Uterus (tissue), 2 donors: ENCODE measurements at regions not wholly inside any gene's neighbourhood (a gene's known extent, or its start where the extent isn't known, plus 50 kb on each side); places are given as distances from the start of the nearest gene placed in this dataset.

Experiments used
- POLR2A ChIP-seq, 2 donors: fragments of 450-650 bp; IDR thresholded peaks; one replicate each; pipeline ENCODE4 v1.6.1; 2016; ENCODE audit warnings: antibody characterized with exemption in 2 of 2, mild to moderate bottlenecking in 1 of 2, moderate library complexity in 1 of 2
- TF ChIP-seq, protein P1 (sequence below), 4 experiments: fragments of 200-600 bp in 2 of 4; fragments of 450-650 bp in 2 of 4; sonication (generic) in 2 of 4; IDR thresholded peaks; one replicate each; pipeline ENCODE4 v1.5.1; 2016 to 2019; ENCODE audit warnings: antibody characterized with exemption in 4 of 4, mild to moderate bottlenecking in 2 of 4, moderate library complexity in 1 of 4

DNA sequence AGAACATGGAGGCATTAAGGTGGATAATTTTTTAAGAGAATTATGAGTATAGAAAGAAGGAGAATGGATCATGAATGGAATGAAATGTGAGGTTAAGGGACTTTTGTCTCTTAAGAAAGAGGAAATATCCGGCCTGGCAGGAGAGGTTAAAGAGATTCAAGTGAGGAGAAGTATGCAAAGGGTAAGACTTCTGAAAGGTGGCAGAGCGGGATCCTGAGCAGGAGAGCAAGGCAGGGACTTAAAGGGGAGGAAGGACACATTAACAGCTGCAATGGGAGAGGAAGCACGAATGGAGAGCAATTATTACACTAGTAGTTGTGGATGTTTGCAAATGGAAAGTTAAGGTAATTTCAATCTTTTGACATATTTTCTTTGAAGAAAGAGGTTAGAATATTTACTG is 171.0 kb downstream of the KITLG start:
- TF ChIP-seq, protein P1, sequence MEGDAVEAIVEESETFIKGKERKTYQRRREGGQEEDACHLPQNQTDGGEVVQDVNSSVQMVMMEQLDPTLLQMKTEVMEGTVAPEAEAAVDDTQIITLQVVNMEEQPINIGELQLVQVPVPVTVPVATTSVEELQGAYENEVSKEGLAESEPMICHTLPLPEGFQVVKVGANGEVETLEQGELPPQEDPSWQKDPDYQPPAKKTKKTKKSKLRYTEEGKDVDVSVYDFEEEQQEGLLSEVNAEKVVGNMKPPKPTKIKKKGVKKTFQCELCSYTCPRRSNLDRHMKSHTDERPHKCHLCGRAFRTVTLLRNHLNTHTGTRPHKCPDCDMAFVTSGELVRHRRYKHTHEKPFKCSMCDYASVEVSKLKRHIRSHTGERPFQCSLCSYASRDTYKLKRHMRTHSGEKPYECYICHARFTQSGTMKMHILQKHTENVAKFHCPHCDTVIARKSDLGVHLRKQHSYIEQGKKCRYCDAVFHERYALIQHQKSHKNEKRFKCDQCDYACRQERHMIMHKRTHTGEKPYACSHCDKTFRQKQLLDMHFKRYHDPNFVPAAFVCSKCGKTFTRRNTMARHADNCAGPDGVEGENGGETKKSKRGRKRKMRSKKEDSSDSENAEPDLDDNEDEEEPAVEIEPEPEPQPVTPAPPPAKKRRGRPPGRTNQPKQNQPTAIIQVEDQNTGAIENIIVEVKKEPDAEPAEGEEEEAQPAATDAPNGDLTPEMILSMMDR (IDR thresholded peaks at IDR 0.05), result no peak
- TF ChIP-seq POLR2A (IDR thresholded peaks at IDR 0.05), result no peak
